ENCODE measurements at regions not wholly inside any gene's neighbourhood (a gene's known extent, or its start where the extent isn't known, plus 50 kb on each side); places are given as distances from the start of the nearest gene placed in this dataset.
"Not testable (repeated sequence)": the region's sequence is repeated elsewhere in the genome, so short reads cannot be mapped to it uniquely, and the experiment has no call there.

GRCh38 chr4:138775890-138776289 lies 239.7 kb upstream of the NOCT start:
- DNase-seq (ENCODE audit: low spot score): no peak
- no peak for TF ChIP-seq CTCF (IDR thresholded peaks at IDR 0.05)
- ATAC-seq (ENCODE audit: insufficient number of reproducible peaks, low FRiP score, low read depth): no peak
- H3K27me3 ChIP-seq (replicated peaks; ENCODE audit: insufficient read depth): no peaks in the 10 kb centered on the region
- no peak overlapping the region for H3K4me3 ChIP-seq
- H3K27ac ChIP-seq: no peak overlapping the region
- no peaks in the 10 kb centered on the region for H3K4me1 ChIP-seq (ENCODE audit: control insufficient read depth in 1 of 2, low read depth in 2 of 2)
- no peaks in the 10 kb centered on the region for H3K9me3 ChIP-seq
- no peaks in the 10 kb centered on the region for H3K36me3 ChIP-seq

DNA sequence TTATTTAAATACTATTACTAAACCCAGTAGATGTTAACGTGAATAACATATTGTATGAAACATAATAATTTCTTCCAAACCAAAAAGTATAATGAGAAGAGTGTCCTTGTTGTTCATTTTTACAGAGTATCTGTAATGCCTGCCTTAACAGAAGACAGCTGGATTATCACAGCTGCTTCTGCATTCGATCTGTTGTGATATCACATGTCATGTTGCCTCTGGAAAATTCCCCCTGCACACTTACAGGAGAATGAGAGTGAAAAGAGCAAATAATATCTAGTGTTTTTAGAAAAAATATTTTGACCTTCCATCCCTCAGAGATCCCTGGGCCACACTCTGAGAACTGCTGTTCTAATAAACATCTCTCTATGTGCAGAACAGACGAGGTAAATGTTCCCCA lies 240.1 kb upstream of the NOCT start:
- Histone ChIP-seq H3K27ac (no peak overlapping the region), H3K9me3 (no peaks in the 10 kb centered on the region), H3K4me1 (ENCODE audit: control insufficient read depth in 1 of 2, low read depth in 2 of 2) (no peaks in the 10 kb centered on the region), H3K27me3 (replicated peaks; ENCODE audit: insufficient read depth) (no peaks in the 10 kb centered on the region), H3K36me3 (no peaks in the 10 kb centered on the region), H3K4me3 (no peak overlapping the region)
- ATAC-seq (ENCODE audit: insufficient number of reproducible peaks, low FRiP score, low read depth) (no peak), DNase-seq (ENCODE audit: low spot score) (no peak)
- TF ChIP-seq CTCF (IDR thresholded peaks at IDR 0.05): no peak

- no peak overlapping the region for H3K27ac ChIP-seq
- no peak for TF ChIP-seq CTCF (IDR thresholded peaks at IDR 0.05)
- no peaks in the 10 kb centered on the region for H3K4me1 ChIP-seq (ENCODE audit: control insufficient read depth in 1 of 2, low read depth in 2 of 2)
- DNase-seq (ENCODE audit: low spot score) (no peak), ATAC-seq (ENCODE audit: insufficient number of reproducible peaks, low FRiP score, low read depth) (no peak)
- no peak overlapping the region for H3K4me3 ChIP-seq
- H3K27me3 ChIP-seq (replicated peaks; ENCODE audit: insufficient read depth): no peaks in the 10 kb centered on the region
- H3K9me3 ChIP-seq: no peaks in the 10 kb centered on the region
- no peaks in the 10 kb centered on the region for H3K36me3 ChIP-seq
Observed at GRCh38 chr4:138774940-138775339, 240.6 kb upstream of the NOCT start.

GRCh38 chr4:138774125-138774524 lies 241.5 kb upstream of the NOCT start:
- not testable (repeated sequence) for H3K27me3 ChIP-seq (replicated peaks; ENCODE audit: insufficient read depth); DNase-seq (ENCODE audit: low spot score); H3K36me3 ChIP-seq; ATAC-seq (ENCODE audit: insufficient number of reproducible peaks, low FRiP score, low read depth); H3K27ac ChIP-seq; H3K4me1 ChIP-seq (ENCODE audit: control insufficient read depth in 1 of 2, low read depth in 2 of 2); H3K4me3 ChIP-seq; H3K9me3 ChIP-seq

- no peak for DNase-seq (ENCODE audit: low spot score)
- TF ChIP-seq CTCF (IDR thresholded peaks at IDR 0.05): no peak
Observed at GRCh38 chr4:138773321-138773720, 242.3 kb upstream of the NOCT start.

GRCh38 chr4:138772366-138772765 lies 243.2 kb upstream of the NOCT start:
- ATAC-seq (ENCODE audit: insufficient number of reproducible peaks, low FRiP score, low read depth) (no peak), DNase-seq (ENCODE audit: low spot score) (no peak)
- no peak overlapping the region for H3K27ac ChIP-seq
- TF ChIP-seq CTCF (IDR thresholded peaks at IDR 0.05): no peak
- no peaks in the 10 kb centered on the region for H3K4me1 ChIP-seq (ENCODE audit: control insufficient read depth in 1 of 2, low read depth in 2 of 2)
- H3K27me3 ChIP-seq (replicated peaks; ENCODE audit: insufficient read depth): no peaks in the 10 kb centered on the region
- H3K4me3 ChIP-seq: no peak overlapping the region
- H3K9me3 ChIP-seq: no peaks in the 10 kb centered on the region
- H3K36me3 ChIP-seq: no peaks in the 10 kb centered on the region

More at GRCh38 chr4:138773321-138773720, 242.3 kb upstream of the NOCT start:
- no peaks in the 10 kb centered on the region for H3K27me3 ChIP-seq (replicated peaks; ENCODE audit: insufficient read depth)
- no peaks in the 10 kb centered on the region for H3K36me3 ChIP-seq
- H3K27ac ChIP-seq: no peak overlapping the region
- H3K4me3 ChIP-seq: no peak overlapping the region
- no peaks in the 10 kb centered on the region for H3K4me1 ChIP-seq (ENCODE audit: control insufficient read depth in 1 of 2, low read depth in 2 of 2)
- no peak for ATAC-seq (ENCODE audit: insufficient number of reproducible peaks, low FRiP score, low read depth)
- H3K9me3 ChIP-seq: no peaks in the 10 kb centered on the region
